OCI-LY1 (cell line): ENCODE measurements at regions not wholly inside any gene's neighbourhood (a gene's known extent, or its start where the extent isn't known, plus 50 kb on each side); places are given as distances from the start of the nearest gene placed in this dataset.

Experiments used
- CTCF ChIP-seq: fragments of 200-600 bp; sonication (generic), shearing (Covaris generic); IDR thresholded peaks from 2 replicates; pipeline ENCODE4 v1.5.1; 2017; ENCODE audit warnings: mild to moderate bottlenecking, antibody characterized with exemption, low read length, moderate library complexity, mixed read lengths
- EZH2 ChIP-seq: fragments of 200-600 bp; sonication (generic), shearing (Covaris generic); IDR thresholded peaks from 2 replicates; pipeline ENCODE4 v1.8.0; 2017; ENCODE audit warnings: borderline replicate concordance, mixed run types, mild to moderate bottlenecking, antibody characterized with exemption, low read length, moderate library complexity, mixed read lengths

DNA sequence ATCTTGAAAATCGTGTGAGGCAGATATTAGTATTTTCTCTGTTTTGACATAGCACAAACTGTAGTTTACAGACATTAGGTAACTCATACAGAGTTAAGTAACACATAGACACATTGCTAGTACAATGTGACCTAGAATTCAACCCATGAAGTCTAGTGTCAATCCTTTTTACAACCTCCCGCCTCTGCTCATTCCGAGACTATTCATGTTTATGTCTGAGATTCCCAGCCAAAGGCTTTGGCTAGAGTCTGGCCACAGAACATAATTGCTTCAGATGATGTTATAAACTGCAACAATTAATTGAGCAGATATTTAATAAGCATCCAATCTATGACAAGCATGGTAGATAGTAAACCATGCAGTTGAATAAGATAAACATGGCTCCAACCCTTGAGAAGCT, 841.0 kb downstream of the STIM2 start:
- TF ChIP-seq EZH2 (no peak), CTCF (no peak)
